MM.1S (cell line): ENCODE measurements at regions not wholly inside any gene's neighbourhood (a gene's known extent, or its start where the extent isn't known, plus 50 kb on each side); places are given as distances from the start of the nearest gene placed in this dataset.

Experiments
- DNase-seq: peaks from one replicate; pipeline ENCODE4 v3.0.0-alpha.2; 2015
- H2AFZ ChIP-seq: fragments of 300-600 bp; sonication (generic); 2 replicates; pipeline ENCODE4 v1.6.0; 2016; ENCODE audit warnings: antibody characterized with exemption, low read length
- H3F3A ChIP-seq: fragments of 300-600 bp; sonication (generic); 2 replicates; pipeline ENCODE4 v1.6.1; 2016; ENCODE audit warnings: mild to moderate bottlenecking, antibody characterized with exemption, low read length, moderate library complexity, mixed read lengths; ENCODE audit not compliant: insufficient read depth
- H3K27ac ChIP-seq: fragments of 300-600 bp; sonication (generic); 2 replicates; pipeline ENCODE4 v1.5.1; 2016; ENCODE audit warnings: mild to moderate bottlenecking, low read length
- H3K27me3 ChIP-seq: fragments of 300-600 bp; sonication (generic); replicated peaks from 2 replicates; pipeline ENCODE4 v1.6.0; 2016; ENCODE audit warnings: low read length; ENCODE audit not compliant: insufficient read depth
- H3K36me3 ChIP-seq: fragments of 300-600 bp; sonication (generic); replicated peaks from 2 replicates; pipeline ENCODE4 v1.6.1; 2016; ENCODE audit warnings: mild to moderate bottlenecking, low read length, mixed read lengths; ENCODE audit not compliant: insufficient read depth
- H3K4me1 ChIP-seq: fragments of 300-600 bp; sonication (generic); 2 replicates; pipeline ENCODE4 v1.6.1; 2016; ENCODE audit warnings: low read length, mixed read lengths
- H3K4me2 ChIP-seq: fragments of 300-600 bp; sonication (generic); 2 replicates; pipeline ENCODE4 v1.6.0; 2016; ENCODE audit warnings: low read depth, low read length
- H3K4me3 ChIP-seq: fragments of 300-600 bp; sonication (generic); 2 replicates; pipeline ENCODE4 v1.5.1; 2016; ENCODE audit warnings: low read length, mixed read lengths
- H3K79me2 ChIP-seq: fragments of 300-600 bp; sonication (generic); 2 replicates; pipeline ENCODE4 v1.6.1; 2016; ENCODE audit warnings: mixed run types, low read length, mixed read lengths
- H3K9ac ChIP-seq: fragments of 300-600 bp; sonication (generic); 2 replicates; pipeline ENCODE4 v1.6.1; 2016; ENCODE audit warnings: low read length, mixed read lengths
- H3K9me2 ChIP-seq: fragments of 300-600 bp; sonication (generic); replicated peaks from 2 replicates; pipeline ENCODE4 v1.6.1; 2016; ENCODE audit warnings: mild to moderate bottlenecking, low read length, mixed read lengths; ENCODE audit not compliant: insufficient read depth
- H3K9me3 ChIP-seq: fragments of 300-600 bp; sonication (generic); replicated peaks from 2 replicates; pipeline ENCODE4 v1.6.1; 2016; ENCODE audit warnings: mild to moderate bottlenecking, low read length, mixed read lengths; ENCODE audit not compliant: insufficient read depth
- H4K20me1 ChIP-seq: fragments of 300-600 bp; sonication (generic); 2 replicates; pipeline ENCODE4 v1.6.1; 2016; ENCODE audit warnings: mild to moderate bottlenecking, low read length, moderate library complexity, mixed read lengths; ENCODE audit not compliant: insufficient read depth
- CTCF ChIP-seq: fragments of 300-600 bp; sonication (generic); IDR thresholded peaks from 2 replicates; pipeline ENCODE4 v1.5.1; 2016; ENCODE audit warnings: antibody characterized with exemption, low read length, mixed read lengths
- EZH2 ChIP-seq: fragments of 300-600 bp; sonication (generic); optimal IDR thresholded peaks from 2 replicates; pipeline ENCODE3; 2017; ENCODE audit warnings: low read depth, mild to moderate bottlenecking, antibody characterized with exemption, low read length, mixed read lengths
- EZH2phosphoT487 ChIP-seq: fragments of 300-600 bp; sonication (generic); IDR thresholded peaks from 2 replicates; pipeline ENCODE4 v1.6.1; 2018; ENCODE audit warnings: antibody characterized with exemption, low read length

GRCh38 chr11:81340225-81340624, 1393.4 kb downstream of the FAM181B start:
- H3K4me1 ChIP-seq, result no peaks in the 10 kb centered on the region
- no peak overlapping the region for H2AFZ ChIP-seq
- H3K79me2 ChIP-seq, result no peaks in the 10 kb centered on the region
- no peak overlapping the region for H3K4me2 ChIP-seq
- no peaks in the 10 kb centered on the region for H3K9me2 ChIP-seq
- H3K9me3 ChIP-seq, result no peaks in the 10 kb centered on the region
- H3K4me3 ChIP-seq, result no peak overlapping the region
- DNase-seq, result no peak
- no peak overlapping the region for H3K27ac ChIP-seq
- H3K27me3 ChIP-seq, result no peaks in the 10 kb centered on the region
- no peaks in the 10 kb centered on the region for H3F3A ChIP-seq
- no peaks in the 10 kb centered on the region for H3K36me3 ChIP-seq
- no peak for TF ChIP-seq EZH2phosphoT487
- no peak for TF ChIP-seq CTCF
- no peak for TF ChIP-seq EZH2
- H4K20me1 ChIP-seq, result no peaks in the 10 kb centered on the region
- H3K9ac ChIP-seq, result no peak overlapping the region

DNA sequence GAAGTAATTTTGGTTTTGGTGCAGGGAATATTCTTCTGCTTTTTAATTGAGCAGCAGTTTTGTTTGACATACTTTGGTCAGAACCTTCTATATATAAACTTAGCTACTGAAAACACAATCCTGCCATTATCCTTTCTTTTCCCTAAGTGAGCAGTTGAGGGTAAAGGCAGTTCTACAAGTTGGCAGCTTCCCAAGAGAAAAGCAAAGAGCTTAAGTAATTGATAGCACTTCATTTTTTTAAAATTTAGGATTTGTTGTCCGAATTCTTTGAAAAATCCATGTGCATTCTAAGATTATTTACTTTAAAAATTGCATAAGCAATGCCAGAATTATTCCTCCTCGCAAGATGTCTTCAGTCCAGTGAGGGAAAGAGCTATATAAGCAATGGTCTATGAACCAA, 1394.1 kb downstream of the FAM181B start:
- Histone ChIP-seq H2AFZ (no peak overlapping the region), H4K20me1 (no peaks in the 10 kb centered on the region), H3K27ac (no peak overlapping the region), H3K9me2 (no peaks in the 10 kb centered on the region), H3K4me2 (no peak overlapping the region), H3K4me3 (no peak overlapping the region), H3K9ac (no peak overlapping the region), H3K27me3 (no peaks in the 10 kb centered on the region), H3F3A (no peaks in the 10 kb centered on the region), H3K36me3 (no peaks in the 10 kb centered on the region), H3K9me3 (no peaks in the 10 kb centered on the region), H3K79me2 (no peaks in the 10 kb centered on the region), H3K4me1 (no peaks in the 10 kb centered on the region)
- no peak for TF ChIP-seq EZH2
- TF ChIP-seq EZH2phosphoT487, result no peak
- TF ChIP-seq CTCF, result no peak
- no peak for DNase-seq

DNA sequence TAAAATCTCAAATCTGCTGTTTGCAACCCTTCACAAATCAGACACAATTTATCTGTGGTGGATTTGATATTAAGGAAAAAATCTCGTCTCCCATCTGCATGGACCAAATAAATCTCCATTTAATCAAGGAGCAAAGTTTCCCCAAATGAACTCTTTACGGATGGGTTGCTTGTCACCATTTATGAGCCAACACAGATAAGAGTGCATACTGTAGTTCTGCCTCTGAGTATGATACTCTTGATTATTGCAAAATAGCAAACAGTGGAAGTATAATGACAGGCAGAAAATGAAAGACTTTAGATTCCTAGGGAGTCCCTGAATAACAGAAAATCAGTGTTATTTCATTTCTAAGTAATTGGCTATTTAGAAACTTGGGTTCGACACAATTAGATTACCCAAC, 1395.9 kb downstream of the FAM181B start:
- DNase-seq, result no peak
- no peaks in the 10 kb centered on the region for H3K9me3 ChIP-seq
- H2AFZ ChIP-seq, result no peak overlapping the region
- H3K4me3 ChIP-seq, result no peak overlapping the region
- no peaks in the 10 kb centered on the region for H4K20me1 ChIP-seq
- H3F3A ChIP-seq, result no peaks in the 10 kb centered on the region
- H3K36me3 ChIP-seq, result no peaks in the 10 kb centered on the region
- TF ChIP-seq EZH2 (no peak), EZH2phosphoT487 (no peak)
- H3K4me2 ChIP-seq, result no peak overlapping the region
- H3K27me3 ChIP-seq, result no peaks in the 10 kb centered on the region
- no peaks in the 10 kb centered on the region for H3K4me1 ChIP-seq
- no peak overlapping the region for H3K27ac ChIP-seq
- no peak overlapping the region for H3K9ac ChIP-seq
- H3K9me2 ChIP-seq, result no peaks in the 10 kb centered on the region
- no peaks in the 10 kb centered on the region for H3K79me2 ChIP-seq

DNA sequence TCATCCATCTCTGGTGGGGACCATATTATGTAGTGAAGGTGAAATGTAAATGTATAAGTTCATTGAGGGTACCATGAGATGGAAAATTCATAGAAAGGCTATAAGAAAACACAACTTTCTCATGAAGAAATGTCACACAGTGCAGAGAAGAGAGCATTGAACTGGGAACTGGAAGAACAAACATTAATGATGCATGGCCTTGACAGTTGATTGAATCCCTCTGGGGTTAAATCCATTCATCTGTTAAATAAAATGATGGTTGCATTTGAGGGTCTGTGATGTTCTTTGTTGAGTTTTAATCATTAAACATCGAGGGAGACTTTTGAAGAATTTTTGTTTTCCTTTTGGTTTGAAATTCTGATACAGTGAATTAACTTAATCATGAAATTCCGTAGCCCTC, 1401.4 kb downstream of the FAM181B start:
- Histone ChIP-seq H3K4me2 (no peak overlapping the region), H3K9ac (no peak overlapping the region), H3K27ac (no peak overlapping the region), H3K9me2 (no peaks in the 10 kb centered on the region), H4K20me1 (no peaks in the 10 kb centered on the region), H3K27me3 (no peaks in the 10 kb centered on the region), H3K36me3 (no peaks in the 10 kb centered on the region), H3K79me2 (no peaks in the 10 kb centered on the region), H3K9me3 (no peaks in the 10 kb centered on the region), H3K4me1 (no peaks in the 10 kb centered on the region; the same call in 1 of the 2 replicates), H2AFZ (no peak overlapping the region), H3F3A (no peaks in the 10 kb centered on the region), H3K4me3 (no peak overlapping the region)
- no peak for DNase-seq
- TF ChIP-seq EZH2phosphoT487 (no peak), EZH2 (no peak), CTCF (no peak)
